Heart left ventricle (tissue), 13 donors: ENCODE measurements at regions not wholly inside any gene's neighbourhood (a gene's known extent, or its start where the extent isn't known, plus 50 kb on each side); places are given as distances from the start of the nearest gene placed in this dataset.

Source experiments
- POLR2A ChIP-seq, 2 donors: fragments of 450-650 bp; IDR thresholded peaks; one replicate each; pipeline ENCODE4 v1.6.1; 2017; ENCODE audit warnings: antibody characterized with exemption in 2 of 2, mild to moderate bottlenecking in 2 of 2, moderate library complexity in 2 of 2
- TF ChIP-seq, protein P1 (sequence below), 12 donors: fragments of 200-600 bp; sonication (generic) in 4 of 12; IDR thresholded peaks; one replicate each; pipeline versions ENCODE4 v1.5.0 to v1.8.0; 2018 to 2022; ENCODE audit warnings: antibody characterized with exemption in 12 of 12, mild to moderate bottlenecking in 5 of 12
- donor health status: ischemic (EF 13 %, LVEDD 7.1; RV severe dilation, severe dysfunction).
- donor health status: DM: no; HTN: yes; CAD: no.
- donor health status: DM: no; HTN: no; CAD: no.
- donor health status: ischemic (EF 25% LVEDD 6.9; RV normal size, moderate dysfunction).
- donor health status: ischemic (EF 25% LVEDD 5.7; RV mildly dilated, moderate dysfunction).
- donor health status: ischemic (EF 35%, LVEDD 5.7; RV mildly dilated, moderate dysfunction).
- donor health status: nonischemic (EF 11% LVEDD 7.7; RV severe dilation, severe dysfunction).
- donor health status: DM: yes; HTN: yes; CAD: no.
- donor health status: PGD.
- donor health status: ischemic (EF 29% LVEDD 5.4; RV normal size, mild dysfunction).
- donor health status: nonischemic (EF 23%, LVEDD 6.1; RV moderate dilation, normal function).

GRCh38 chr4:107115185-107115847 is 79.2 kb upstream of the DKK2 start:
- TF ChIP-seq, protein P1, sequence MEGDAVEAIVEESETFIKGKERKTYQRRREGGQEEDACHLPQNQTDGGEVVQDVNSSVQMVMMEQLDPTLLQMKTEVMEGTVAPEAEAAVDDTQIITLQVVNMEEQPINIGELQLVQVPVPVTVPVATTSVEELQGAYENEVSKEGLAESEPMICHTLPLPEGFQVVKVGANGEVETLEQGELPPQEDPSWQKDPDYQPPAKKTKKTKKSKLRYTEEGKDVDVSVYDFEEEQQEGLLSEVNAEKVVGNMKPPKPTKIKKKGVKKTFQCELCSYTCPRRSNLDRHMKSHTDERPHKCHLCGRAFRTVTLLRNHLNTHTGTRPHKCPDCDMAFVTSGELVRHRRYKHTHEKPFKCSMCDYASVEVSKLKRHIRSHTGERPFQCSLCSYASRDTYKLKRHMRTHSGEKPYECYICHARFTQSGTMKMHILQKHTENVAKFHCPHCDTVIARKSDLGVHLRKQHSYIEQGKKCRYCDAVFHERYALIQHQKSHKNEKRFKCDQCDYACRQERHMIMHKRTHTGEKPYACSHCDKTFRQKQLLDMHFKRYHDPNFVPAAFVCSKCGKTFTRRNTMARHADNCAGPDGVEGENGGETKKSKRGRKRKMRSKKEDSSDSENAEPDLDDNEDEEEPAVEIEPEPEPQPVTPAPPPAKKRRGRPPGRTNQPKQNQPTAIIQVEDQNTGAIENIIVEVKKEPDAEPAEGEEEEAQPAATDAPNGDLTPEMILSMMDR (IDR thresholded peaks at IDR 0.05), result no peak
- TF ChIP-seq POLR2A (IDR thresholded peaks at IDR 0.05), result no peak
